ENCODE measurements at regions not wholly inside any gene's neighbourhood (a gene's known extent, or its start where the extent isn't known, plus 50 kb on each side); places are given as distances from the start of the nearest gene placed in this dataset.

DNA sequence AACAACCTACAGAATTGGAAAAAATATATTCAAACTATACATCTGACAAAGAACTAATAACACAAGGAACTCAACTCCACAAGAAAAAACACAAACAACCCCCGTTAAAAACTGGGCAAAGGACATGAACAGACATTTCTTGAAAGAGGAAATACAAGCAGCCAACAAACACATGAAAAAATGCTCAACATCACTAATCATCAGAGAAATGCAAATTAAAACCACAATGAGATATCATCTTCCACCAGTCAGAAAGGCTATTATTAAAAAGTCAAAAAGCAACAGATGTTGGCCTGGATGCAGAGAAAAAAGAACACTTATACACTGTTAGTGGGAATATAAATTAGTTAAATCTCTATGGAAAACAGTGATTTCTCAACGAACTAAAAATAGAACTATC, 82.6 kb upstream of the CCDC91 start:
- peak; percentile 24 for DNase-seq (ENCODE audit: low read depth)

- peak; percentile 77 for DNase-seq (ENCODE audit: low read depth)
Measured at GRCh38 chr12:28108599-28108998, 81.7 kb upstream of the CCDC91 start.

DNA sequence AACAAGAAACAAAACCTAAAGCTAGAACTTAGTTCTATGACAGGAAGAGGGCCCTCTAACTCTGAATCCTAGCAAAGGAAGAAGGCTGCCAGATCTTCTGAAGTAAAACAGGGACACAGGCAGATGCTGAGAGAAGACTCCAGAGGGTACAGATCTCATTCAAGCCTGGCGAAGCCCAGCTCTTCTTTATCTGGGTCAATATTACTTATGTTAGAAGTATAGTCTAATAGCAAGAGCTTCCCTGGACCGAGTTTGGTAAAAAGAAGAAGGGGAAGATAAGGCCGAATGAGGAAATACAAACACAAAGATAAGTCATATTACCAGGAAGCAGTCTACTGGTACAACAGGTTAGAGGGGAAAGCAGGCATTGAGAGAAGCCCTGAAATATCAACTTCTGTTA, 79.9 kb upstream of the CCDC91 start:
- DNase-seq (ENCODE audit: low read depth) = peak; percentile 21

- DNase-seq (ENCODE audit: low read depth) = peak; percentile 61
Measured at GRCh38 chr12:28114488-28114887, 75.8 kb upstream of the CCDC91 start.

DNA sequence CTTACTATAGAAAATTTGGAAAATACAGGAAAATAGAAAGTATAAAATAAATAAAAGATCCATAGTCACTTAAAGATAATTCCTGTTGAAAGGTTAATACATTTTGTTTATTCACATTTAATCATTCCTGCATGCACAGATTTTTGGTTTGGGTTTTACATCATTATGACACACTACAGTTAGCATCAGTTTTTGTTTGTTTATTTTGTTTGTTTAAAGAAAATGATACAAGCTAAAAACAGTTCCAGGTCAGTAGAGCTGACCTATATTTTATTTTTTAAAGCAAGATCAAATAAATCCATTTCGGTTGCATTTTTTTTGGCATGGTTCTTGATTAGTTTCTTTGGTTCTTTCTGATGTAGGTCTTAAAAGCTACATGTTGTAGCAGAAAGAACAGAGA, 68.8 kb upstream of the CCDC91 start:
- no peak for DNase-seq (ENCODE audit: low read depth)

GRCh38 chr12:28121899-28122655, 68.2 kb upstream of the CCDC91 start:
- no peak for DNase-seq (ENCODE audit: low read depth)

DNA sequence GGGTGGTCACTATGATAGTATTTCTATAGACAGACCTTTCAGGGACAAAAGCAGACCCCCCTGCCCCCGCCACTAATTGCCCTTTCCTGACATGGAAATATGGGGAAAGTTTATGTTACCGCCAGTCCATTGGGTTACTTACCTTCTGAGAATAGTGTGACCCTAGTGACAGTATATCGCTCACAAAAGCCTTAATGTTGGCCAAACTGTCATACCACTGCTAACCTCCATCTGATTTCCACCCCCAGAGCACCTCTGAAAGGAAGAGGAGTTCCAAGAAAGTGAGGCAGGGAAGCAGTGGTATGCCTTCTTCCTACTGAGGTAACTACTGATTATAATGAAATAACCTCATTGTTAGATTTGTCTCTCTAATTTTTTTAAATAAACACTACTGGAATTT, 67.5 kb upstream of the CCDC91 start:
- no peak for DNase-seq (ENCODE audit: low read depth)

DNA sequence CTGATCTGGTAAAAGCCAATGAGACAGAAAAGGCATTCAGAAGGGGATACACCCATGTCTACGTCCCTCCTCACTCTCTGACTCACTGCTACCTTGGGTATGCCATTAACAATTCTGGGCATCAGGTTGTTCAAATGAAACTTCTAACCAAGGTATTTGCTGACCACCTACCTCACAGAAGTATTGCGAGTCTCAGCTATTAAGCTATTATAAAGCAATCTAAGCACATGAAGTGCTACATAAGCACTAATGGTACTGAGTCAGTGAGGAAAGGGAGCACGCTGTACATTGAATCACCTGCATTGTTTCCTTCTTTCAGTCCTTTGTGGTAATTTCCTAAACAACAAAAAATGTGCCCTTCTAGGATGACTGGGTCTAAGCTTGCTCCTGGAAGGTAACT, 62.8 kb upstream of the CCDC91 start:
- DNase-seq (ENCODE audit: low read depth) = no peak

DNA sequence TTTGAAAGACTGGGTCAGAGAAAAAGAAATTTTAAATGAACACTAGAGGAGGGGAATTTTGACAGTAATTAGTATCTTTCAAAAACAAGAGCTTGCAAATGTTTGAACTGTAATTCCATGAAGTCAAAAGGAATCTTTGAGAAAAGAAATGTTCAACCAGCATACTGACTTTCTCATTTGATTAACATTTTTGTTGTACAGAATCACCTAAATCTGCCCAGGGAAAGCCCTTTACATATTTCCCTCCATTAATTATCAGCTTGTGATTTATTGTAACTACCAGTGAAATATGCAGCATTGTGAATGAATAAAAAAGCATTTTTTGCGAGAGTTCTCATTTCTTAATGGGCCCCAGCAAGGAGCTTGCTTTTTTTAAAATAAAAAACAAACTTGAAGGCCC, 61.2 kb upstream of the CCDC91 start:
- peak; percentile 37 for DNase-seq (ENCODE audit: low read depth)

- no peak for DNase-seq (ENCODE audit: low read depth)
Measured at GRCh38 chr12:28130234-28130624, 60.0 kb upstream of the CCDC91 start.

- peak; percentile 100 for DNase-seq (ENCODE audit: low read depth)
Measured at GRCh38 chr12:28130625-28131598, 59.3 kb upstream of the CCDC91 start.

- DNase-seq (ENCODE audit: low read depth) = peak; percentile 82
Measured at GRCh38 chr12:28132398-28132797, 57.9 kb upstream of the CCDC91 start.

DNA sequence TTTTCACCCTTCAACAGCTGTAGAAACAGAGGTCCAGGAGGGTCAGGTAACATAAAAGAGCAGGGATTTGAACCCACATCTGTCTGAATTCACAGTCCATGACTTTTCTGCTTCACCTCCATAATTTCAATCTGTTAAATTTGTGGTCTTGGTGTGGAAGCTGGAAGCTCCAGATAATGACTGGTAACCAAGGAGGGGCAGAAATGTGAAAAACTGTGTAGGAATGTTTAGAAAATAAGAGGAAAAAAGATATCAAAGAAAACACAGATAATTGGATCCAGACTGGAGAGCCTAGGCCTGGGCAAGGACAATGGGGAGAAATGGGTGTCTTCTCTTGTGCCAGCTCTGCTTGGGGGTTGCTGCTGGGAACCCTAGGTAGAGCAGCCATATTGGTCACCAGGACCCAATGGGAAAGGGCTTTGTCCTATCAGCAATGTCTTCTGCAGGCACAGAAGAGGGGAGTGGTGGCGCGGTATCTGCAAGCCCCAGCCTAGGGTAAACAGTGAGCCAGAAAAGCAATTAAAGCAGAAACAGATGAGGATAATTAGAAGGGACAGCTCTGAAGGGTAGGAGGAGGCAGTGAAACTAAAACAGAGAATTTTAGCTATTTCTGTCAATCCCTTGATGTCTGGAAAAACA, 54.3 kb upstream of the CCDC91 start:
- DNase-seq (ENCODE audit: low read depth) = no peak

DNA sequence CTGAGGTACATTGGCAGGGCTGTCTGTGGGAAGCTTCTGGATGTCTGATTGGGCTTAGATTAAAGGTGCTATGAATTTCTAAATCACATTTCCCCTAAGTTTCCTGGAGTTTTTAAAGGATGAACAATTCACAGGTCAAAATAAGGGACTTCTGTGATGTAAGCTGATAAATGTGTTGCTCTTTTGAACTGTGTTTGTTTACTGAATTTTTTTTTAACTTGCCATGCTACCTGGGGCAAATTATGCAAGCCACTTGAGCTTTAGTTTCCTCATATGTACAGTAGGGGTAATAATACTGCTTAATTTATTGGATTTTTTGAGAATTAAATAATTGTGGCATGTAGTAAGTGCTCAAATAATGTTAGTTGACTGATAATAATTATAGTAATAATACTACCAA, 52.8 kb upstream of the CCDC91 start:
- no peak for DNase-seq (ENCODE audit: low read depth)

- peak; percentile 15 for DNase-seq (ENCODE audit: low read depth)
Measured at GRCh38 chr12:28140404-28140803, 49.9 kb upstream of the CCDC91 start.
